B cell (primary cell): ENCODE measurements at regions not wholly inside any gene's neighbourhood (a gene's known extent, or its start where the extent isn't known, plus 50 kb on each side); places are given as distances from the start of the nearest gene placed in this dataset.
"Not testable (repeated sequence)": the region's sequence is repeated elsewhere in the genome, so short reads cannot be mapped to it uniquely, and the experiment has no call there.

Experiments
- EZH2 ChIP-seq: IDR thresholded peaks from 2 replicates; pipeline ENCODE4 v1.6.1; 2012; ENCODE audit warnings: borderline replicate concordance, low read depth, mild to moderate bottlenecking, moderate library complexity, low read length; ENCODE audit not compliant: insufficient read depth, poor library complexity, severe bottlenecking
- TF ChIP-seq, protein P1 (sequence below): fragments of 200-600 bp; IDR thresholded peaks from one replicate; pipeline ENCODE4 v1.8.0; 2022; ENCODE audit warnings: antibody characterized with exemption, mild to moderate bottlenecking

DNA sequence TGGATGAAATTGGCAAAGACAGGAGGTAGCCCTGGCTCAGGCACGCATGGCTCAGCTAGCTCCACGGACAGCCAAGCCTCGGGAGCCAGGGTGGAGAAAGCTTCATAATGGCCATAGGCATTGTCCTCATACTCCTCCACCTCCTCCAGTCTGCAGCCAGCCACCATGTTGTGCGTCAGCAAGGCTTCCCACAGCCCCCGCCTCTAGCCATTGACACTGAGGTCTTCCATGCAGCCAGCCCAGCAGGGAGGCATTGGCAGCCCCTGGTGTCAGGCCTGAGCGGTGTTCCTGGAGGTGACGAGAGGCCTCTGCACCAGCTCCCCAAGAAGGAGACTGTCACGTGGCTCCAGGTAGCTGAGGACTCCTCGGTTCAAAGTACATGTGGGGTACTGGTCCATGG is 117.0 kb upstream of the ZSCAN2 start:
- TF ChIP-seq, protein P1, sequence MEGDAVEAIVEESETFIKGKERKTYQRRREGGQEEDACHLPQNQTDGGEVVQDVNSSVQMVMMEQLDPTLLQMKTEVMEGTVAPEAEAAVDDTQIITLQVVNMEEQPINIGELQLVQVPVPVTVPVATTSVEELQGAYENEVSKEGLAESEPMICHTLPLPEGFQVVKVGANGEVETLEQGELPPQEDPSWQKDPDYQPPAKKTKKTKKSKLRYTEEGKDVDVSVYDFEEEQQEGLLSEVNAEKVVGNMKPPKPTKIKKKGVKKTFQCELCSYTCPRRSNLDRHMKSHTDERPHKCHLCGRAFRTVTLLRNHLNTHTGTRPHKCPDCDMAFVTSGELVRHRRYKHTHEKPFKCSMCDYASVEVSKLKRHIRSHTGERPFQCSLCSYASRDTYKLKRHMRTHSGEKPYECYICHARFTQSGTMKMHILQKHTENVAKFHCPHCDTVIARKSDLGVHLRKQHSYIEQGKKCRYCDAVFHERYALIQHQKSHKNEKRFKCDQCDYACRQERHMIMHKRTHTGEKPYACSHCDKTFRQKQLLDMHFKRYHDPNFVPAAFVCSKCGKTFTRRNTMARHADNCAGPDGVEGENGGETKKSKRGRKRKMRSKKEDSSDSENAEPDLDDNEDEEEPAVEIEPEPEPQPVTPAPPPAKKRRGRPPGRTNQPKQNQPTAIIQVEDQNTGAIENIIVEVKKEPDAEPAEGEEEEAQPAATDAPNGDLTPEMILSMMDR: not testable (repeated sequence)
- TF ChIP-seq EZH2: not testable (repeated sequence)
